22Rv1 (cell line): ENCODE measurements at regions not wholly inside any gene's neighbourhood (a gene's known extent, or its start where the extent isn't known, plus 50 kb on each side); places are given as distances from the start of the nearest gene placed in this dataset.

ENCODE experiments used
- CTCF ChIP-seq: fragments of 450-650 bp; IDR thresholded peaks from 2 replicates; pipeline ENCODE4 v1.5.1; 2017; ENCODE audit warnings: mild to moderate bottlenecking
- ZFX ChIP-seq: fragments of 450-650 bp; IDR thresholded peaks from 2 replicates; pipeline ENCODE4 v1.6.1; 2017; ENCODE audit warnings: antibody characterized with exemption, borderline replicate concordance

- no peak for TF ChIP-seq CTCF
- TF ChIP-seq ZFX, result no peak
Measured at GRCh38 chr14:37796703-37797416, 201.4 kb downstream of the TTC6 start.
